ENCODE measurements at regions not wholly inside any gene's neighbourhood (a gene's known extent, or its start where the extent isn't known, plus 50 kb on each side); places are given as distances from the start of the nearest gene placed in this dataset.

DNA sequence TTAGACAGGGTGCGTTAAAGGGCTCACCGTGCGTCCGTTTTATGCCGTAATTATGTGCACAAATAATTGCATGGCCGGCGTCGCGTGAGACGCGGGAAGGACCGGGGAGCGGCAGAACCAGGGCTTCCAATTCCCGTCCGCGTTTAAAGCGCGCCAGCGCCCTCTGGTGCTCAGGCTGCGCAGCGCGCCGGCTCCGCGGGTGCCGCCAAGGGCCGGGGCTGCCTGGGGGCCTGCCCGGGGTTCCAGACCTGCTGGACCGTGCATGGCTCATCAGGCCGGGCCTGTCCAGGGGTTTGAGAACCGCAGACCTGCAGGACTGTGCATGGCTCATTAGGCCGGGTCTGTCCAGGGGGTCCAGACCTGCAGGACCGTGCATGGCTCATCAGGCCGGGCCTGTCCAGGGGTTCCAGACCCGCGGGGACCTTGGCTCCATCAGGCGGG, 369.0 kb downstream of the THBS2 start:
- intact Hi-C loops (cut with DNase I) = loop anchor here (5.0 to 10.0 kb wide), 3 partner anchors 270 to 730 kb away; no protein-coding TSS in a partner anchor
- peak; percentile 21 to 91 (median 76) for DNase-seq

DNA sequence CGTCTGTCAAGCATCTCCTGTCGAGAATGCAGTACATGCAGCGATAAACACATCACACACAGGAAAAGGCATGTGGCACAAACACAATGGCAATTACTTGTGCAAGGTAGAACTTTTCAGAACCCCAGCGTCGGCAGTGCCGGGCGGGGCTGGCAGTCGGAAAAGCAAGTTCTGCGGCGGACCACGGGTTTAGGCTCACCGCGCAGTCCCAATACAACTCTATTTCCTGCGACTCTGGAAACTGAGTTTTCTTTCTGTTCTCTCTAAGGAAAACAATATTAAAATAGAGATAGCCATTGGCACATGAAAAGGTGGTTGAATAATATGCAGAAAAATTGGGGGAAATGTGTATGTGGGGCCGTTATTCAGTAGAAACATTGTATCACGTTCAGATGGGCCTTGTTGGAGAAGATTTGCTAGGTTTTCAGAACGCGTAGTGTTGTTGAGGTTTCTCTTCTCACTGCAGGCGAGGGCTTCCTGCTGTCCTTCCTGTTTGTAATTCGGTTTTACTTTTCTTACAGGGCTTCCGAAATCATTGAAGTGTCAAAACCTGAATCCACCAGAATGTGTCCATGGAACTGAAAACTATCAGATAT, 369.5 kb downstream of the THBS2 start:
- intact Hi-C loops (cut with DNase I) = loop anchor here (5.0 to 10.0 kb wide), 3 partner anchors 269 to 729 kb away; no protein-coding TSS in a partner anchor
- DNase-seq = peak in 2 of 42 donors; percentile 22 to 36

DNA sequence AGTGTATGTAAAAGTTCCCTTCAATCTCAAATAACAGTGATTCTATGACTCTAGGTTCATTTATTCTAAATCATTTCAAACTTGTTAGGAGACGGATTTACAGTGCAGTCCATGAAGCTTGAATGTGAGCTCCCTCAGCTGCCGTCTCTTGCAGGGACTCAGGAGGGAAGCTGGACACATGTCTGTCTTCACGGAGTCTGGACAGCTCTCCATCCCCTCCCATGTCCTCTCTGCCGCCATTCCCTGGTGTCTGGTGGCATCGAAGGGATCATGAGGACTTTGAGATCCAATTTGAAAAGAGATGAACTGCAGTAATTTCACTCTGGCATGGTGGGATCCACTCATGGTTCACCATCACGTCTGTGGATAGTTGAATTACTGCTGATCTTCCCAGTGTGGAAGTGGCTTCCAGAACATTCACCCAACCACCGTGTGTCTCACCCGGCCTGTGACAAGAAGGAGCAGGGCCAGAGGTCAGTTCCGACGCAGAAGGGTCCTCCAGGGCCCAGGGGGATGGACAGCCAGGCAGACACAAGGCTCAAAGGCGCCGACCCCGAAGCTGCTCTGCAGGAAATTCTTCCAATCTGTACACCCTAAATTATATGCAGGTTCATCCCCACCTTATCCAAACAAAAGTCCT, 370.1 kb downstream of the THBS2 start:
- intact Hi-C loops (cut with DNase I) = loop anchor here (5.0 to 10.0 kb wide), 3 partner anchors 269 to 729 kb away; no protein-coding TSS in a partner anchor
- DNase-seq = peak in 2 of 42 donors; percentile 18 to 36

DNA sequence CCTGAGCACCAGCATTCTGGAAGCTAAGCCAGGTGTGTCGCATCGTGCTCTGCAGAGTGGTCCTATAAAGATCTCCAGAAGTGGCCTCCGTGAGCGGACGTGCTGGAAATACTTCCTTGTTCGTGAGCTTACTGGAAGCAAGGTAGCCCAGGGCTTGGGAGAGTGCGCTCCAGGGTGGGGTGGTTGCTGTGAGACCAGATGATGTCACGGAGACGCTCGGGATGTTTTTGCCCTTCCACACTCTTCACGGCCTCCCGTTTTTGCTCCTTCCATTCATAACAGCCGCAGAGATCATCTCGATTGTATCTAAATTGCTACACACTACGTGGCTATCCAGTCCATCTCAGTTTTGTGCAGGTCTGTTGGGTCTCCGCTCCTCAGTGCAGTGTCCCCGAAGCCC, 373.4 kb downstream of the THBS2 start:
- peak in 1 of 42 donors; percentile 12 for DNase-seq
- intact Hi-C loops (cut with DNase I) = loop anchor here (5.0 to 10.0 kb wide), 3 partner anchors 265 to 725 kb away; no protein-coding TSS in a partner anchor

DNA sequence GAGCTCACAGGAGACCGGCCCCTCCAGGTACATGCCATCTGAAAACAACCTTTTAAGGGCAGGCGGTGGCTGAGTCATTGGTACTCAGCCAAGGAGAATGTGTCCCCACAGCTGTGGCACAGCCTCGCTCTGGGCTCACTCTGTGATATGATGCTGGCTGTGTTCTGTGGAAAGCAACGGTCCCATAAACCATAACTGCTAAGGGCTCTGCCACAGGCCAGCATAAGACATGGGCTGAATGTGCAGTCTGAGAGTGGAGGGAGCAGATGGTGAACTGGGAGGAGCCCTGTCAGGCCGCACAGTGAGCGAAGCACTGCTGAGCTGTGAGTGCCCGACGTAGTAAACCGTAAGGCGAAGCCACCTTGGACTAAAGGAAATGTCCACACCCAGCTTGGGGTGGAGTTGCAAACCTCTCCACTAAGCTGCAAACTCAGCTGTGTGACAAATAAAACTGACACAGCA, 375.8 kb downstream of the THBS2 start:
- intact Hi-C loops (cut with DNase I) = no loop called here
- peak in 8 of 42 donors; percentile 23 to 43 (median 28) for DNase-seq

DNA sequence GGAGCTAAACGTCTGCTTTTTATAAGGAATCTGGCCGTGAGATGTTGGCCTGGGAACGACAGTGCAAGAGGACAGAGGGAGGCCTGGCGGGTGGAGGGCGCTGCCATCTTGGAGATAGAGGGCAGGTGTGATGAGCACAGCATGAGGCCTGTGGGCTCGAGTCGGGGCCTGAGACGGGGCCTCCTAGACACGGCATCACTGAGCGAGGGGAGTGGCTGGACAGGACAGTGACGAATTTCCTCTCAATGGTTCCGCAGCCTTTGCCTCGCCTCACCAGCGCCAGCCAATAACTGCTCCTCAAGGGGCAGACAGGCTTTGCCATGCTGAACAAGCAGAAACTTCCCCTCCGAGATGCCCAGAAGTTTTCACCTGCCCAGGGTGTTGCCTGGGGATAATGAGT, 376.7 kb downstream of the THBS2 start:
- intact Hi-C loops (cut with DNase I) = no loop called here
- DNase-seq = peak in 4 of 42 donors; percentile 11 to 32 (median 22)

DNA sequence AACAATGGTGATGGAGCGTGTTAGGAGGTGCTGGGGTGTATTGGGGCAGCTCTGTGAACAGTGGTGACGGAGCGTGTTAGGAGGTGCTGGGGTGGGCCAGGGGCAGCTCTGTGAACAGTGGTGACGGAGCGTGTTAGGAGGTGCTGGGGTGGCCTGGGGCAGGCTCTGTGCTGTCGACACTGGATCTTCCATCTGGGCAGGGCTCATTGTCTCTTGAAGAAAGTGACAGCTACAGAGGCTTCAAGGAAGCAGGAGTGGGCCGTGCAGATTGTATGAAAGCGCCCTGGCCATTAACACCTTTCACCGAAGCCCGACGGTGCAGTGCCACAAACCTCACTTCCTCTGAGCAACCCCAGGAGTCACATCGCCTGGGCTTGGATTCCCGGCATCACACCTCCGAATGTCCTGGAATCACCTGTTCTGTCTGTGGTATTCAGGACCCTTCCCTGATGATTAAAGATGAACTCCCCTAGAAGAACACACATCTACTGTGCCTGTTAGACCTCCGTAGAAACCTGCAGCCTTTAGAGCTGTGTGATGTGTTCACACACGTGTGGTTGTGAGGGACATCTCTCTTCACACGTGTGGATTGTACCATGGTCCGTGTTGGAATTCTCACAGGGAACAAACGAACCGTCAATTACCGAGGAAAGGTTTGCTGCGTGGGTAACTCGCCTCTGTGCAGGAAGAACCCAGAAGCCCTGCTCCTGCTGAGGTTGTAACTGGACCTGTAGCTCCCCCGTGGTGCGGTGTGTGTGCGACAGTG, 377.7 kb downstream of the THBS2 start:
- peak in 5 of 42 donors; percentile 2 to 31 (median 16) for DNase-seq
- intact Hi-C loops (cut with DNase I) = no loop called here

DNA sequence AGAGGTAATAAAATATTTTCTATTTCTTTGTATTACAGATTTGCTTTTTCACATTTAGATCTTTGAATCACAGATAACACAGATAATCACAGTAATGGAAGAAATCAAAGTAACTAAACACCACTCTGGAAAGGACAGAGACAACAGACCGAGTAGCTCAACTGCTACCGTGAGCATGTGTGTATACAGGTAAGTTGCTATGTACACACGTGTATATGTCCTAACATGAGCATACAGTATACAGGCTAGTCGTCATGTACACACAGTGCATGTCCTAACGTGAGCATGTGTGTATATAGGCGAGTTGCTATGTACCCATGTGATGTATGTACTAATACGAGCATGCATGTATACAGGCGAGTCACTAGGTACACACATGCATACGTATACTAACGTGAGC, 379.0 kb downstream of the THBS2 start:
- intact Hi-C loops (cut with DNase I) = no loop called here
- DNase-seq = peak in 1 of 42 donors; percentile 1

DNA sequence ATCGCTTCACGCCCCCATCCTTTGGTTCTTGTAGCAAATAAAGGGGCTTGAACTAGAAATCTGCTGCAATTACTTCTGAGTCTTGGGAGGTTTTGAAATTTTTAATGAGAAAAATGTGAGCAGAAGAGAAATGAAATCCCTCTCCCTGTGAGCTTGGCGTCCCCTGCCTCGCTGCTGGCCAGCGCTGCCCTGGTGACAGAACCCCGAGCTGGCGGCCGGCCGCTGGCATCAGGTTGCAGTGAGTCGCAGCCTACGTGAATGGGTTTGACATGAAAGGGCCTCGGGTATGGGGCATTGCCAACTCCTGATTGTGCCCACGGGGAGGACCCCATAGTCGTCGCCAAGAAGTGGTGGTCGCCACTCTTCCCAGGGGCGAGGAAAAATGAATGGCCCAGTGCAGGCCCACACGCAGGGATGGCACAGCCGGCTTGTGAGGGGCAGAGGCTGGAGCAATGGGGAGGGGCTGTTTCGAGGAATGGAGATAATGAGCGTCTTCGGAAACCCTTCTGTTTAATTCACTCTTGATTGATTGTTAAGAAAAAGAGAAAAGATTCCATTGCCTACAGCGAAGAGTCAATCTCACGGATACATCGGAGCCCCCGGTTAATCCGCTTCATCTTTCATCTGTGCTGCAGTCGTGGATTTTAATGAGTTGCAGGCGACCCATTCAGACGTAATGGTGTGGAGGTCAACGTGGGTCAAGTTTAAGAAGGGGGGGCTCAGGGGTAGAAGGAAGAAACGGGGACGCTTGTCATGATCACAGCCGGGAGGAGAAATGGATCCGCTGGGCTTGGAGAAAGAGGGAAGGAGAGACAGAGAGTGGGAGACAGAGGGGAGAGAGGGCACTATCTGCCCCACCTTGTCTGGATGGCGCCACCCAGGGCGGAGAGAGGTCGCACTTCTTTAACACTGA, 380.1 kb downstream of the THBS2 start:
- intact Hi-C loops (cut with DNase I) = no loop called here
- peak in 3 of 42 donors; percentile 2 to 45 (median 29) for DNase-seq

DNA sequence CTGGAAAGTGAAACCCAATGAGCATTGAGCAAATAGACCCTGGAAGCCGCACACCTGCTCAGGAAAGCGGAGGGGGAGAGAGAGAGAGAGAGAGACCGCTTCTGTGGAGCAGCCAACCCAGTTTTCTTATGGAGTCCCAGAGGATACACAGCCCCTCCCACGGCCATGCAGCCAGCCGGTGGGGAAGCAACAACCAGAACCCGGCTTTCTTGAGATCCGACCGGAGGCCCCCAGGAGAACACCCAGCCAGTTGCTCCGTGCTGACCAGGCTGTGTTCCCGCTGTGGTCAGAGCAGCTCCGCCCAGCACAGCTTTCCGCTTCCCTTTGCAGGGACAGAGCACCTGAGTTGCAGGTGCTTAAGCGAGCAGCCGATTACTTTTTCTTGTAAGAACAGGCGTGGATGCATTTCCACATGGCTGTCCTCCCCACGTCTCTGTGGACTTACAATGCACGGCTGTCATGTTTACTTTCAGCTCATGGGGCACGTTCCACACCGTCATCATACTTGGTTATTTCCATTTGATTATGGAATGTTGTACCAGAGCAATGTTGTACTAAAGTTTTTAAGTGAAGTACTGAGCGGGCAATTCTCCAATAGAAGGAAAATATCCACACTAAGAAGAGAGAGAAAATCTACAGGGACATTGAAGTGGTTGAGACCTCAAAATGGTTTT, 381.9 kb downstream of the THBS2 start:
- DNase-seq = peak in 2 of 42 donors; percentile 7 to 25
- intact Hi-C loops (cut with DNase I) = no loop called here

DNA sequence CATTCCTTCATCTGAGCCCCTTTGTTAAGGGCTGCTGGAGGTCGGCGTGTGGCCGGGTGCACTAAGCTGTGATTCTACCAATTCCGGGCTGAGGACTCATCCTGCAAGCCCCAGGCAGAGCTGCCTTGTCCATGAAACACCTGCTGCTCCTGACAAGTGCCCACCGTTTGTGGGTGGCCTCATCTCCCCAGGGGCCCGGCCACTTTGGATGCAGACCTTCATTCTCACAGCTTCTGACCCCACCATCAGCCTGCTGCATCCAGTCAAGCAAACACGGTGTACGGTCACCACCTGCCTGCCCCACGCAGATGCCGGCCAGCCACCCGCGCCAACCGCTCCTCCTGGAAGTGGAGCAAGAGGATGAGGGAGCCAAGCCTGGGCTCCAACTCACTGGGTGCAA, 382.7 kb downstream of the THBS2 start:
- DNase-seq = peak in 1 of 42 donors; percentile 19
- intact Hi-C loops (cut with DNase I) = no loop called here

DNA sequence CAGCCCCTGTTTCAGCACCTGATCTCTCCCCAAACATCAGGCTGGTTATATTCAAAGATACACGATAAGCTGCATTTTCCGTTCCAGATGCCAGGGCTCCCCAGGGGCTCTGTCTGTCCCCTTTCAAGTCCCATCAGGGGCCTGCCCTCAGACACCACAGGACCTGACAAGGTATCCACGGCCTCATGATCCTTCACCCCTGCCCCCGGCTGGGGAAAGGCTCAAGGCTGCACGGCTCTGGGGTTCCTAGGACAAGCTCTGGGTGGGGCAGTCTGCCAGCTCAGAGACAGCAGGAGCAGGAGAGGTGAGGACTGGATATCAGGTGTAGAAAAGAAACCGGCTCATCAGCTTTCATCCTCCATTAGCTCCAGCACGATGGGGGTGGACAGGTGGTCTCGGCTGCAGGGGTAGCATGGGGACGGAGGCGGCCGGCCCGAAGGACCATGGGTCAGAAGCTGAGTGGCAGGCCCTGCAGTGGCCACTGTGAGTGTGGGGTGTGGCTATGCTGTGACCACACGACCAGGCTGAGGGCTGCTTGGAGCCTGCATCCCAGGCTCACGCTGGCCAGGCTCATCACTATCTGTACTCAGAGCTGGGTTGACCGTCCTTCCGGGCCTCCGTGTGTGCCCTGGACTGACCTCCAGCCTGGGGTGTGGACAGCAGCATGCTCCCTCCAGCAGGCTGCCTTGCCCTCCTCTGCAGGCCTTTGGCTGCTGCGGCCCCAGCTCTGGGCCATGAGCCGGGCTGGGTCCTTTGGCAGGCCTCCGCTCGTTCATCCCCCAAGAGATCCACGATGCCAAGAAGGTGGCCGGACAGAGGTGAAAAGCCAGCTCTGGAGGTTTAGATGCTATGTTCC, 386.2 kb downstream of the THBS2 start:
- DNase-seq = peak in 3 of 42 donors; percentile 11 to 34 (median 29)
- intact Hi-C loops (cut with DNase I) = loop anchor here (10.0 kb wide), 1 partner anchor 73 kb away; no protein-coding TSS in a partner anchor

DNA sequence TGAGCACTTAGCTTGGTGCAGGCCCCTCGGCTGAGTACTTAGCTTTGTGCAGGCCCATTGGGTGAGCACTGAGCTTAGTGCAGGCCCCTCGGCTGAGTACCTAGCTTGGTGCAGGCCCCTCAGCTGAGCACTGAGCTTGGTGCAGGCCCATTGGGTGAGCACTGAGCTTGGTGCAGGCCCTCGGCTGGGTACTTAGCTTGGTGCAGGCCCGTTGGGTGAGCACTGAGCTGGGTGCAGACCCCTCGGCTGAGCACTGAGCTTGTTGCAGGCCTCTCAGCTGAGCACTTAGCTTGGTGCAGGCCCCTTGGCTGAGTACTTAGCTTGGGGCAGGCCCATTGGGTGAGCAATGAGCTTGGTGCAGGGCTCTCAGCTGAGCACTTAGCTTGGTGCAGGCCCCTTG, 387.1 kb downstream of the THBS2 start:
- intact Hi-C loops (cut with DNase I) = loop anchor here (10.0 kb wide), 1 partner anchor 72 kb away; no protein-coding TSS in a partner anchor
- peak in 3 of 42 donors; percentile 7 to 32 (median 22) for DNase-seq

DNA sequence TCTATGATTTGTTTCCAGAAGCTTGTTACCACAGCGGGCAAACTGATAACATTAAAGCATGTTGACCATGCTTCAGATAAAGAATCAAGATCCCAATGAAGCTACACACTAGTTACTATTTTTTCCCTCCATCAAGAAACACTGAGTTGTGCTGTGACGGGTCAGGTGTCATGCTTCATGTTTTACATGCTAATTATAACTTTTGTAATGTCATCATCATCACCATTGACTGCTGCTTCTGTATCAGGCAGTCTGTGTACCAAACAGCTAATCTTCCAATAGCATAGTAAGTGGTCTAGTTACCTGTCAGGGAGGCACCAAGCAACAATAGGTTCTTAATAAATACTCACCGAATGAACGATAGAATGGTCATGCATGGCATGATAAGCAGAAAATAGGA, 388.1 kb downstream of the THBS2 start:
- no peak for DNase-seq
- intact Hi-C loops (cut with DNase I) = loop anchor here (10.0 kb wide), 1 partner anchor 71 kb away; no protein-coding TSS in a partner anchor

DNA sequence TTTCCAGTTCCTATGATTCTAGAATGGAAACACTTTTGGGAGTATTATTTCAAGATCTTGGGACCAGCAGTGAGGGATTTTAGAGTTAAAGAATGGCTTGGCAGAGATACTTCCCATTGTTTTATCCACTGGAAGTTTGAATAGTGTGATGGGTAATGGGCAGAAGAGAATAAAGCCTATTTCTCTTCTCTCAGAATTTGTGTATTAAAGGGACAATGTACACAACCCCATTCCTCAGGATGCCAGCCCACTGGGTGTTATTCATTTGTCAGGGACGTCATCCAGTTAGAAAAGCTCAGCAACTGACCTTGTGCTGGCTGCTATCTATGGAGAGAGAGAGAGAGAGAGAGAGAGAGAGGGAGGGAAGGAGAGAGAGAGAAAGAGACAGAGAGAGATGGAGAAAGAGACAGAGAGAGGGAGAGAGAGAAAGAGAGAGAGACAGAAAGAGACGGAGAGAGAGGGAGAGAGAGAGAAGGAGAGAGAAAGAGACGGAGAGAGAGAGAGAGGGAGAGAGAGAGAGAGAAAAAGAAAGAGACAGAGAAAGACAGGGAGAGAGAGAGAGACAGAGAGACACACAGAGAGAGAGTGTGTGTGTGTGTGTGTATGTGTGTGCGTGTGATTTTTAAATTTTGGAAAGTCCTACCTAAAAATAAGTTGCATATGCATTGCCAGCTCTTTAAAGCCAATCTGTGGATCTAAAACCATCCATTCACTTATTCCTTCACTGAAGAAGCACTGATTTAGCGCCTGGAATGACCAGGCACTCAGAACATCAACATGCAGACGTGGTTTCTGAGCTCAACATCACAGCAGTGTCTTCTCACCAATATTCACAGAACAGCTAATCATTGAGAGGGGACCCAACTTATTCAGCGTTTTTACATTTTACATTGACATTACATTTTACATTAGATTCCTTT, 388.8 kb downstream of the THBS2 start:
- DNase-seq = peak in 21 of 42 donors; percentile 16 to 74 (median 50)
- intact Hi-C loops (cut with DNase I) = loop anchor here (10.0 kb wide), 1 partner anchor 70 kb away; no protein-coding TSS in a partner anchor

DNA sequence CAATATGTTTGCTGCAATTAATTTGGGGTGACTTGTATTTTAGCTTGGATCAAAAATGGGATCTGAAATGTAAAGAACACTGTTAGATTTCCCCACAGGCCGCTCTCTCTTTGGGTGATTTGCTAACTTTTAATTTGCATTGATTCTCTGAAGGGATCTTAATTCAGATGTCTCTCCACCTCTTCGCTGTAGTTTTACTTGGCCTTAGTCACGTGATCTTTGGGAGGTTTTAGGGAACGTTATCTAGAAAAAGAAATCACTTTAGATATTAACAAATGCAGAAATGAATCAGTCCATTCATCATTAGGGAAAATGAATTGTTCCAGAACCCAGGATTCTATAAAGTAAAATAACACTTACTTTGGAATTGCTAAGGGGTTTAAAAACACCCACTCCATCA, 390.2 kb downstream of the THBS2 start:
- intact Hi-C loops (cut with DNase I) = loop anchor here (10.0 kb wide), 1 partner anchor 69 kb away; no protein-coding TSS in a partner anchor

More for the DNA sequence above, 390.2 kb downstream of the THBS2 start:
- peak in 1 of 42 donors; percentile 4 for DNase-seq
